ENCODE measurements at regions not wholly inside any gene's neighbourhood (a gene's known extent, or its start where the extent isn't known, plus 50 kb on each side); places are given as distances from the start of the nearest gene placed in this dataset.

DNA sequence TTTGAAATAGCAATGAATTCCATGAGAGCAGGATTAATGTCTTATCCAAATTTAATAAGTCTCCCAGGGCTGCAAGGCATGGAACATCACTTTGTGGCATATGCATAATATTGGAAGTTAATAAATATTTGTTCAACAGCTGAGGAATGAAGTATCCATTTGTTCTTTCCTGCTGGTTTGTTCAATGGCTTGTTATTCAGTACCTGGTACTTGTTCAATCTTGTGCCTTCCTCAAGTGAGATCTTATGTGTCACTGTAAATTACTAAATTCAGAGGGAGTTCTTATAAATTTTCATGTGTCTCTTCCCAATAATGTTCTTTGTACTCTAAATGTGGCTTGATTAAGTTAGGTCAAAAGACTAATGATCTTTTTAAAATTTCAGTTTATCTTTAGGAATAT lies 1105.5 kb upstream of the SPRY2 start:
- H2BK5ac ChIP-seq (ENCODE audit: low read depth, low read length, poor library complexity, severe bottlenecking), result no peak overlapping the region
- DNase-seq (no peak), ATAC-seq (ENCODE audit: low read depth) (no peak)
- no peak overlapping the region for H3K4me2 ChIP-seq (ENCODE audit: low read depth, low read length)
- H4K5ac ChIP-seq (ENCODE audit: low read depth, low read length), result no peak overlapping the region
- no peak overlapping the region for H2AK9ac ChIP-seq (replicated peaks; ENCODE audit: low read depth, low read length, poor library complexity)
- H3K56ac ChIP-seq (ENCODE audit: extremely low read depth, insufficient read depth, low read length), result no peak overlapping the region
- H3K9me3 ChIP-seq (ENCODE audit: control insufficient read depth, insufficient read depth, low read length), result peaks cover 6% of the 10 kb centered on the region
- dilution Hi-C loops (cut with HindIII; ENCODE audit: low sequenced_read_pairs, unreplicated experiment) (no loop called here), in situ Hi-C loops (cut with MboI; ENCODE audit: low sequenced_read_pairs) (no loop called here), intact Hi-C loops (cut with micrococcal nuclease) (no loop called here)
- no peaks in the 10 kb centered on the region for H4K20me1 ChIP-seq (ENCODE audit: insufficient read depth, low read length)
- ChIA-PET POLR2A (ENCODE audit: unreplicated experiment) (no interaction called here), CTCF (no interaction called here)
- no peaks in the 10 kb centered on the region for H3K36me3 ChIP-seq (ENCODE audit: control insufficient read depth, insufficient read depth, low read length)
- no peak overlapping the region for H2AK5ac ChIP-seq (ENCODE audit: low read depth, low read length)
- no peak overlapping the region for H3K4ac ChIP-seq (ENCODE audit: low read depth, low read length)
- H2BK20ac ChIP-seq (ENCODE audit: low read depth, low read length), result no peak overlapping the region
- H2BK120ac ChIP-seq (ENCODE audit: low read depth, low read length), result no peak overlapping the region
- no peaks in the 10 kb centered on the region for H3K27me3 ChIP-seq (ENCODE audit: control insufficient read depth, insufficient read depth, low read length)
- H2BK15ac ChIP-seq (ENCODE audit: low read depth, low read length), result no peak overlapping the region
- no peak overlapping the region for H3K4me3 ChIP-seq (ENCODE audit: insufficient read depth, low read depth, low read length)
- H3K27ac ChIP-seq (ENCODE audit: insufficient read depth, low read length), result no peak overlapping the region
- no peak overlapping the region for H3K14ac ChIP-seq (replicated peaks; ENCODE audit: low read depth, low read length)
- H3K79me1 ChIP-seq (ENCODE audit: low read depth in 1 of 2, low read length in 2 of 2), result no peaks in the 10 kb centered on the region
- H3K18ac ChIP-seq (ENCODE audit: low read depth, low read length), result no peak overlapping the region
- H3K9me1 ChIP-seq (ENCODE audit: insufficient read depth, low read length), result no peaks in the 10 kb centered on the region
- H4K91ac ChIP-seq (ENCODE audit: insufficient read depth, low read depth, low read length), result no peak overlapping the region
- no peak overlapping the region for H2AFZ ChIP-seq (replicated peaks; ENCODE audit: low read length, poor library complexity)
- no TSS peak for BruUV-seq (replicated peaks)
- no peak overlapping the region for H4K8ac ChIP-seq (ENCODE audit: low read depth in 2 of 2, low read length in 2 of 2)
- TF ChIP-seq MAFK (IDR thresholded peaks at IDR 0.05; ENCODE audit: low read depth, low read length) (no peak), POLR2A (IDR thresholded peaks at IDR 0.05; ENCODE audit: low read depth, low read length) (no peak), NFE2L2 (IDR thresholded peaks at IDR 0.05; ENCODE audit: low read depth, low read length) (no peak), BHLHE40 (IDR thresholded peaks at IDR 0.05; ENCODE audit: low read depth, low read length) (no peak), RFX5 (IDR thresholded peaks at IDR 0.05; ENCODE audit: low read depth, low read length) (no peak), RAD21 (IDR thresholded peaks at IDR 0.05; ENCODE audit: low read length) (no peak), FOS (IDR thresholded peaks at IDR 0.05; ENCODE audit: low read depth, low read length) (no peak), SMC3 (IDR thresholded peaks at IDR 0.05; ENCODE audit: low read depth, low read length) (no peak), MAZ (IDR thresholded peaks at IDR 0.05; ENCODE audit: borderline replicate concordance, low read depth, low read length) (no peak), CHD1 (IDR thresholded peaks at IDR 0.05; ENCODE audit: low read depth, low read length) (no peak), MXI1 (IDR thresholded peaks at IDR 0.05; ENCODE audit: borderline replicate concordance, low read depth, low read length) (no peak), CEBPB (IDR thresholded peaks at IDR 0.05; ENCODE audit: low read depth, low read length) (no peak), RCOR1 (IDR thresholded peaks at IDR 0.05; ENCODE audit: insufficient replicate concordance, low read length) (no peak)
- TF ChIP-seq, protein P1, sequence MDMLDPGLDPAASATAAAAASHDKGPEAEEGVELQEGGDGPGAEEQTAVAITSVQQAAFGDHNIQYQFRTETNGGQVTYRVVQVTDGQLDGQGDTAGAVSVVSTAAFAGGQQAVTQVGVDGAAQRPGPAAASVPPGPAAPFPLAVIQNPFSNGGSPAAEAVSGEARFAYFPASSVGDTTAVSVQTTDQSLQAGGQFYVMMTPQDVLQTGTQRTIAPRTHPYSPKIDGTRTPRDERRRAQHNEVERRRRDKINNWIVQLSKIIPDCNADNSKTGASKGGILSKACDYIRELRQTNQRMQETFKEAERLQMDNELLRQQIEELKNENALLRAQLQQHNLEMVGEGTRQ (IDR thresholded peaks at IDR 0.05; ENCODE audit: low read depth, low read length), result no peak
- TF ChIP-seq, protein P2, sequence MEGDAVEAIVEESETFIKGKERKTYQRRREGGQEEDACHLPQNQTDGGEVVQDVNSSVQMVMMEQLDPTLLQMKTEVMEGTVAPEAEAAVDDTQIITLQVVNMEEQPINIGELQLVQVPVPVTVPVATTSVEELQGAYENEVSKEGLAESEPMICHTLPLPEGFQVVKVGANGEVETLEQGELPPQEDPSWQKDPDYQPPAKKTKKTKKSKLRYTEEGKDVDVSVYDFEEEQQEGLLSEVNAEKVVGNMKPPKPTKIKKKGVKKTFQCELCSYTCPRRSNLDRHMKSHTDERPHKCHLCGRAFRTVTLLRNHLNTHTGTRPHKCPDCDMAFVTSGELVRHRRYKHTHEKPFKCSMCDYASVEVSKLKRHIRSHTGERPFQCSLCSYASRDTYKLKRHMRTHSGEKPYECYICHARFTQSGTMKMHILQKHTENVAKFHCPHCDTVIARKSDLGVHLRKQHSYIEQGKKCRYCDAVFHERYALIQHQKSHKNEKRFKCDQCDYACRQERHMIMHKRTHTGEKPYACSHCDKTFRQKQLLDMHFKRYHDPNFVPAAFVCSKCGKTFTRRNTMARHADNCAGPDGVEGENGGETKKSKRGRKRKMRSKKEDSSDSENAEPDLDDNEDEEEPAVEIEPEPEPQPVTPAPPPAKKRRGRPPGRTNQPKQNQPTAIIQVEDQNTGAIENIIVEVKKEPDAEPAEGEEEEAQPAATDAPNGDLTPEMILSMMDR (conservative IDR thresholded peaks at IDR 0.05; ENCODE audit: low read depth, low read length), result no peak
- TF ChIP-seq, protein P3, sequence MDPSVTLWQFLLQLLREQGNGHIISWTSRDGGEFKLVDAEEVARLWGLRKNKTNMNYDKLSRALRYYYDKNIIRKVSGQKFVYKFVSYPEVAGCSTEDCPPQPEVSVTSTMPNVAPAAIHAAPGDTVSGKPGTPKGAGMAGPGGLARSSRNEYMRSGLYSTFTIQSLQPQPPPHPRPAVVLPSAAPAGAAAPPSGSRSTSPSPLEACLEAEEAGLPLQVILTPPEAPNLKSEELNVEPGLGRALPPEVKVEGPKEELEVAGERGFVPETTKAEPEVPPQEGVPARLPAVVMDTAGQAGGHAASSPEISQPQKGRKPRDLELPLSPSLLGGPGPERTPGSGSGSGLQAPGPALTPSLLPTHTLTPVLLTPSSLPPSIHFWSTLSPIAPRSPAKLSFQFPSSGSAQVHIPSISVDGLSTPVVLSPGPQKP (IDR thresholded peaks at IDR 0.05; ENCODE audit: borderline replicate concordance, low read depth, low read length), result no peak
- no peaks in the 10 kb centered on the region for H3K4me1 ChIP-seq (ENCODE audit: control insufficient read depth, insufficient read depth, low read length)
- H3K9ac ChIP-seq (ENCODE audit: low read depth, low read length), result no peak overlapping the region
- H3K23ac ChIP-seq (ENCODE audit: low read depth, low read length), result no peak overlapping the region

Data from IMR-90 (cell line).